ENCODE measurements at regions not wholly inside any gene's neighbourhood (a gene's known extent, or its start where the extent isn't known, plus 50 kb on each side); places are given as distances from the start of the nearest gene placed in this dataset.
"Not testable (repeated sequence)": the region's sequence is repeated elsewhere in the genome, so short reads cannot be mapped to it uniquely, and the experiment has no call there.

DNA sequence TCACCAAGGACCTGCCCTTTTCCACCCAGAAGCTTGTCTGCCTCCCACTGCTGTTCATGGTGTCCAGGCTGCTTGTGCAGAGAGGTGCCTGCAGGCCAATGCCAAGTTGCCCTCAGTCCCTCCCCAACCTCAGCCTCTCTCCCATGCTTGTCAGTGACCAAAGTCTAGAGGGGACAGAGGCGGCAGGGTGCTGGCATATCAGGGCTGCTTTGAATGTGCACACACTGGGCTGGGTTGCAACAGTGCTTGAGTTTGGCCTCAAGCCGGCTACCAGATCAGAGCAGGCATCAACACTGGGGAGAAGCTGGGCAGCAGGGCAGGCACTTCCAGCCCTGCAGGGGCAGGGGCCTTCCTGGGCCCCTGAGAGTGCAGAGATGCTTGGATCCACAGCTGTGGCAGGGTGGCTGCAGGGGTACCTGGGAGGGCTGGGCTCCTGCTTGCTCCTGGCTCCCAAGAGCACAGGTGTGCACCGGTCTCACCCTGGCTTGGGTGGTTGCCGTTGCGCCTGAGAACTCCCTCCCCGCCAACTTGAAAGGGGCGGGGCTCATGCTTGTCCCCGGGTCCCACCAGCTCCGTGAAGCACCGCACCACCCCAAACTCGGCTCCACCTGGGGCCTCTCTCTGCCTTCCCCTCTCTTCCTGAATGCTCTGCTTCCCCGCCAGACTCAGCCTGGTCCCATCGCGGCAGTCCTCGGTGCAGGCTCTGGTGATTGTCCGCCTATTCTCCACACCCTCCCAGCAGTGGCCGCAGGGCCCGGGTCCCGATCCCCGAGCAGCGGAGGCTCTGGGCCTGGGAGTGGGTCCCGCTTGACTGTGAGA is 1681.9 kb upstream of the ADGRL3 start:
- DNase-seq = no peak

DNA sequence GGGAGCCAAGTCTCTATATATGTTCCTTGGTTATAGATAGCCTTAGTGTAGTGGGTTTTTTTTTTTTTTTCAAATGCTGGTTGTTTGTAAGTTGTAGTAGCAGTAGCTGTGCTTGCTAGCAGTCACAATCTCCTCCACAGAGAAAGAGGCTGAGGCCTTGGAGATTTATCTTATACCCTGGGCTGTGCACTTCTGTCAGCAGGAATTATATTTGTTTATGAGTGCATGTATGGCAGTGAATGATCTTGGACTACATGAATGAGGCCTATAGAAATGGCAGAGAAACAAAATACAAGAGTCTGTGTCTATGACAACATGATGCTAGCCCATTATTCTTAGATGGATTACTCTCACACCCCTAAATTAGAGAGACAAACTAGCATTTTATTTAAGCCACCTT is 1674.2 kb upstream of the ADGRL3 start:
- no peak for DNase-seq

DNA sequence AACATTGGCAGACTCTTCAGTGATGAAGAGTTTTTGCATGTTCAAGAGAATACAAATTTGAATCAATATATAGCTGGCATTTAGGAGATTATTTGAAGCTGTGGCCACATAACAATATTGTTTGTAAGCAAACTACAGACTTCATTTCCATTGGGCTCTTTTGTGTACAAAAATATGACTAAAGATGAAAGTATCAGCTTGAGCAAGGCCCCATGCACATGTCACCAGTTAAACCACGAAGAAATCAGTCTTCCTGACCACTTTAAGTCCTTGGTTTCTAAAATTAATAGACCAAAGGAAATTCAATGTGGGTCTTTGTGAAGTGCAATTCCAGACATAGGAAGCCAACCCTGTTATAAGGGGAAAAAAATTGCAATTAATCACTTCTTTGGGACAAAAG is 1664.6 kb upstream of the ADGRL3 start:
- no peak for DNase-seq

DNA sequence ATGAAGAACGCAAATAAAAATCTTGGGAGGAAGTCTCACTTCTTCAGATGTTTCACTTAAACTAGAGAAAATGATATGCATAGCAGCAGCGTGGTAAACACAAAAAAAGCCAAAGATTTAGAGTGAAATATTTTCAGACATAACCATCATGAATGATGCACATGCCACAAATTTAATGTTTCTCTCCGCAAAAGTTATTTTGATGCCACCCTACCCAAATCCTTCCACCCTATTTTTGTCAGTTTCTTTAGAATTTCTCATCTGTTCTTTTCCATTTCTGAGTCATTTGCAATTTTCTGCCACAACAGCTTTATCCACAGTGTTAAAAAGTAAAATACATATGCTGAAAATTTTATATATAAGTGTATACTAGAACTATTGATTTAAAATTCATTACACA is 1663.7 kb upstream of the ADGRL3 start:
- DNase-seq = no peak

DNA sequence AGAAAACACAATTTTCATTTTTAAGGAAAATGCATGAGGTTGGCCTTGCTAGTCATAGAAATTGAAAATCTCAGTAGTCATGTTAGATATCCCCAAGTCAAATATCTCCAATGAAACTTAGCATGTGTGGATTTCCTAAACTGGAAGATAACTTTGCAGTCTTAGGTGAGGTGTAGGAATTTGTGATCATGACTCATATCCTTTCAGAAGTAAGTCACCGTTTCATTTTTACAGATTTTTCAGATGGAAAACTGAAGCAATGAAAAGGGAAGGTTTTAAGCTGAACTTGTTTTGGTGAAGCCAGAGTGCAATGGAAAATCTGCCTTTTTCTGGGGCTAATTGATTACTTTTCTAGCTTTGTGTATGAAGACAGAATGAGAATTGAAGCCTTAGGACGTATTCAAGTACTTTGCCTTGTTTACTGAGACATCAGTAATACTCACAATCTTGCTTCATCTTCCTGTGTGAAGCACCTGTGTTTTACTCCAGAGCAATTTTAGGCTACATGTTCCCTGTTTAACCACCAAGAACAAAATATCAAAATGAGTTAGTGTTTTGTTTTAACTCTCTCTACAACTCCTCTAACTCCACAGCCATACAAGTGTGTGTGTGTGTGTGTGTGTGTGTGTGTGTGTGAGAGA is 1662.8 kb upstream of the ADGRL3 start:
- no peak for DNase-seq

GRCh38 chr4:59539401-59539800 is 1660.7 kb upstream of the ADGRL3 start:
- DNase-seq = no peak

DNA sequence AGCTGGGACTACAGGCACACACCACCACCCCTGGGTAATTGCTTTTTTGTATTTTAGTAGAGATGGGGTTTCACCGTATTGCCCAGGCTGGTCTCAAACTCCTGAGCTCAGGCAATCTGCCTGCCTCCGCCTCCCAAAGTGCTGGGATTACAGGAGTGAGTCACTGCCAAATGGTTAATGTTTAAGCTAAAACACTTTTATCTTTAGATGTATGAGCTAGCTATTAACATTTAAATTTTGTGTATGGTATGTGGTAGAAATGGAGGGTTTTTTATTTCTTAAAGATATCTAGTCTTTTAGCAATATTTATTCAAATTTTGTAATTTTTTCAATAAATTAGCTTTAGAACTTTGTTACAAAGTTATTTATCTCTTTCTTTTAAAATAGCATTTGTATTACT is 1659.8 kb upstream of the ADGRL3 start:
- no peak for DNase-seq

- DNase-seq = no peak
Observed at GRCh38 chr4:59553063-59553720, 1646.9 kb upstream of the ADGRL3 start.

GRCh38 chr4:59553721-59554091 is 1646.4 kb upstream of the ADGRL3 start:
- no peak for DNase-seq

DNA sequence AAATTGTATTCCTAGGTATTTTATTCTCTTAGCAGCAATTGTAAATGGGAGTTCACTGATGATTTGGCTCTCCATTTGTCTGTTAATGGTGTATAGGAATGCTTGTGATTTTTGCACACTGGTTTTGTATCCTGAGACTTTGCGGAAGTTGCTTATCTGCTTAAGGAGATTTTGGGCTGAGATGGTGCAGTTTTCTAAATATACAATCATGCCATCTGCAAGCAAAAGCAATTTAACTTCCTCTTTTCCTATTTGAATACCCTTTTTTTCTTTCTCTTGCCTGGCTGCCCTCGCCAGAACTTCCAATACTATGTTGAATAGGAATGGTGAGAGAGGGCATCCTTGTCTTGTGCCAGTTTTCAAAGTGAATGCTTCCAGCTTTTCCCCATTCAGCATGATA is 1643.9 kb upstream of the ADGRL3 start:
- DNase-seq = not testable (repeated sequence)

- DNase-seq = not testable (repeated sequence)
Observed at GRCh38 chr4:59560141-59560648, 1639.9 kb upstream of the ADGRL3 start.

DNA sequence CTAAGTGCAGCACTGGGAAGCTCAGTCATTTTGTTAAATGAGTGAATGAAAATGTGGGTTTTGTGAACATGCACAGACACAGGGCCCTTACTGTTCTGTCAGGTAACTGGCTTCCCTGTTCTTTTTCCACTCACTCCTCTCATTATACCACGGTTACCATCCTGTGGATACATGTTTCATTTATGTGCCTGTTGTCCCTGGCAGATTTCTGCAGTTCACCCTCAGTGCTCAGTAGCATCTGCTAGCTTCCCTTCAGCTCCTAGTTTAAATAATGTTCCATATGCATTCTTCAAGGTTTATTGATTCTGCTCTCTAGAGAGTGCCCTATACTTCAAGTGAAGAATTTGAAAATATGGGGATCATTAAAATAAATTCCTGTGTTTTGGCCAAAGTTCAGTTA is 1634.3 kb upstream of the ADGRL3 start:
- DNase-seq = no peak

DNA sequence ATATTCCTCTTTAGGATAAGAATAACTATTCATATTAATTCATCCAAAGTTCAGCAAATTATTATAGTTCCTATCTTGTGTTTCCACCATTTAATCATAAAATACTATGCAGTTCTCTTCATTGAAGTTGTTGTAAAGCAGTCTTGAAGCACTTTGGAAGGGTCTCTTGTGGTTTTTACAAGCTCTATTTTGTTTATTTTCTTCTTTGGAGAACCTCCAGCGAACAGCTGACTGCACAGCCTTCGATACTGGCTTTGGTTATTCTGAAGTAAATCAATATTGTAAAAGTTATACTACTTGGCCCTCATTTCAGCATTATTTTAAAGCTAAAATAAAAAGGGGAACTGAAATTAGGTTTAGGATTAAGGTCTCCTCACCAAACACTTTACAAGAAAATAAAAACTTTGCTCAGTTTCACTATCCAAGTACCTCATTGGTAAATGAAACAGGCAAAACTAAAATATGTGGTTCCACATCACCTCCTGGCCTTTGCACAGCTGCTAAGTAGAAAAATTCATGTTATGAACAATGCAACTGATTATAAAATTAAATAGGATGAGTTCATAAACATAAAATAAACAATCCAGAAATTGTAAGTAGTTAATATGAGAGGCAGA is 1629.2 kb upstream of the ADGRL3 start:
- no peak for DNase-seq

DNA sequence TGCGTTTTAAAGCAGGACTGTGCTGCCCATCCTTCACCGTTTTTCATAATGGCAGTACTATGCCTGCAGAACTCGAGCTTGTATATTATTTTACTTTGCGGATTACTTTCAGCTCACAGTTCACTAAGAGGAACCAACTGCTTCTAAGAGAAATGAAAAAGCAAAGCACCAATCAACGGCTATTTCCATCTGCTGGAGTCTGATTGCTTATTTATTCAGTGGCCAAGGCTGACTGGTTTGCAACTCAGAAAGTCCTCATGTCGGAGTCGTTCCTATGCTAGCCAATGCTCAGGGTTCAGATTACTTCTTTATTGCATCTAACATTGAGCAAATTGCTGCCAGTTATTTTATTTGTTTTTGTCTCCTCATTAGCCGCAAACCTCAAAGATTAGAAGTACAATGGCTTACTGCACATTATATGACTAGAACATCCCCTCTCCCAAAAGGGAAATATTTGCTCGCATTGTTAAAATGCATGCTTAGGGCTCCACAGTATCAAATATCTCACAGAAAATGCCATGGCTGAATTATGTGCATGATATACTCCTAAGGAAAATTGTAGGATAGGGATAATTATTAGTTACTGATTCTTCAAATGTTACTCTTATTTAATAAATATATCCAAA is 1628.2 kb upstream of the ADGRL3 start:
- no peak for DNase-seq

- no peak for DNase-seq
Observed at GRCh38 chr4:59583845-59584568, 1616.1 kb upstream of the ADGRL3 start.

GRCh38 chr4:59597536-59598329 is 1602.4 kb upstream of the ADGRL3 start:
- DNase-seq = no peak

- DNase-seq = no peak
Observed at GRCh38 chr4:59598330-59598618, 1601.9 kb upstream of the ADGRL3 start.

GRCh38 chr4:59608466-59608865 is 1591.7 kb upstream of the ADGRL3 start:
- no peak for DNase-seq

GRCh38 chr4:59612235-59612634 is 1587.9 kb upstream of the ADGRL3 start:
- no peak for DNase-seq

- no peak for DNase-seq
Observed at GRCh38 chr4:59615316-59615715, 1584.8 kb upstream of the ADGRL3 start.

- no peak for DNase-seq
Observed at GRCh38 chr4:59629348-59629747, 1570.8 kb upstream of the ADGRL3 start.

GRCh38 chr4:59630235-59630634 is 1569.9 kb upstream of the ADGRL3 start:
- DNase-seq = no peak
